ENCODE measurements at regions not wholly inside any gene's neighbourhood (a gene's known extent, or its start where the extent isn't known, plus 50 kb on each side); places are given as distances from the start of the nearest gene placed in this dataset.
"Not testable (repeated sequence)": the region's sequence is repeated elsewhere in the genome, so short reads cannot be mapped to it uniquely, and the experiment has no call there.

DNA sequence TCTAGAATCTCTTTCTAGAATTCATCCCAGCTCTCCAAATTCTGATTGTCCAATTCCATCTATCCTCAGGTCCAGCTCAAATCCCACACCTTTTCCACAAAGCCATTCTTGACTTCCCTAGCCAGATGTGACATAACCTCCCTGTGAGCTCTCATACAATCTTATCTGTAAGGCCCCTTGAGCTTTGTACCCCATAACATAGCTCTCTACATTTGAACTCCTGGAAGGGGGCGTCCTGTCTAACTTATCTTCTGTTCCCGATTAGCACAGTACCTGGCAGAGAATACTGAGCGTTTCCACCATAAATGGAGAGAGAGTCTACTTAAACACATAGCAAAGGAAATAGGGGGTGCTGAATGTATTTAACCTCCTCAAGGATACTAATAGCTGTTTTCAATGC, 251.6 kb upstream of the RGMB start:
- no peak for DNase-seq

DNA sequence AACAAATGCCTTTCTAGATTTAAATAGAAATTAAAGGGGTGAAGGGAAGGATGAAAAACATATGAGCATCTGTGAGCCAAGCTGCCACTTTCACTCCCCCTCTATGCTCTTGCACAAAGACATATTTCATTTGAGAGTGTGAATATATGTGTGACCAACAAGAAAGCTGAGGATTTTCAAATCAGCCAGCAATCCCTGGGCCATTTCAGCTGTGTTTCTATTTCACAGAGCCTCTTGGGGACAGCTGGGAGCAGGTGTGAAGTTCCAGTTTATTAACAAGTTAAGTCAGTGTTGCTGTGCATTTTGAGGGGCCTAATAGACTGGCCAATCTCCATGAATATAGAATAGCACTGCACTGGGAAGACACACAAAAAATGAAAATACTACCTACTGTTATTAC, 248.7 kb upstream of the RGMB start:
- DNase-seq = no peak

DNA sequence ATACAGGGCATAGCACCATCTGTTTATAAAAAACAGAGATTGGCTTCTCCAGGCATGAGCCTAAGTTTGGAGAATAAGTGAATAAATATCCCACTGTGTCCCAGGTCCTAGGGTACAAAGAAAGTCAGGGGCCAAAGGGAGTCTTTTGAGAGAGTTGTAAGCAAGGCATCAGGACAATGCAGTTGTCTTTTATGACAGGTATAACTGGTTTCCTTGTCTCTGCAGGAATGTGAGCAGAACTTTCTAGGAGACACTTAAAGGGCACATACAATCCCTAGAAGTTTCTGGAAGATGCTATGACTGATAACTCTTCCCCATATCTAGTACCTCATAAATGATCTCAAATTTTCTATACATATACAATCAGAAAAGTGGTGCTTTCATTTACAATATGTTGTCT, 245.6 kb upstream of the RGMB start:
- DNase-seq = no peak

DNA sequence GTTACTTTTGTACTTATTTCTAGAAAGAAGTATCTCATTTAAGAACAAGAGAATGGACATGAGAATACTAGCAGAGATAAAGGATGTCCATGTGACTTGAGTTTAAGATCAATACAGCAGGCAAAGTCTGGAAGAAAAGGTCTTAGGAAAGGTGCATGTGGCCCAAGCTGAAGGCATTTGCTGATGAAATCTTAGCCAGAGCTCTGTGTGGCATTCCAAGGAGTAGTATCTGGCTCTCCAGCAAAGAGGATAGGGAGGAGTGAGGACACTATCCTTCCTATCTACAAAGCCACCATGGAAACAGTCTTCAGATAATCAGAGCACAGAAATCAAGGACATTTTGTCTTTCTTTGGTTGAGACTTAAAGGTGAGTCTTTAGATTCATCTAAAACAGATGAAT, 244.1 kb upstream of the RGMB start:
- DNase-seq = no peak

DNA sequence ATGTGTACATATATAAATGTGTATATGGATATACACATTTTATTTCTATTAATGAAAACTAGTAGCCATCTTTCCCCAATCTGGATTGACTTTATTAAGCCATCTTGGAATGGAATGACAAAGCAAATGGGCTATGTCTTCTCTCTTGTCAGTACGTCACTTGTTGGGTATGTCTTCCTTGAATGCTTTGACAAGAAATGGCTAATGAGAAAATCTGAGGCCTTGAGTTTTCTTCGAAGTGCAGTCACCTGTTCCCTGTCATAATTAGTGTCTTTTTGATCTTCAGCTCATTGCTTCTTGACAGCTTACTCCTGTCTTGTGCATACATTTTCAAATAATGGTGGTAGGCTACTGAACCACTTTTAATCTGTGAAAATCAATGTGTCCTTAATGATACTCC, 243.2 kb upstream of the RGMB start:
- no peak for DNase-seq

DNA sequence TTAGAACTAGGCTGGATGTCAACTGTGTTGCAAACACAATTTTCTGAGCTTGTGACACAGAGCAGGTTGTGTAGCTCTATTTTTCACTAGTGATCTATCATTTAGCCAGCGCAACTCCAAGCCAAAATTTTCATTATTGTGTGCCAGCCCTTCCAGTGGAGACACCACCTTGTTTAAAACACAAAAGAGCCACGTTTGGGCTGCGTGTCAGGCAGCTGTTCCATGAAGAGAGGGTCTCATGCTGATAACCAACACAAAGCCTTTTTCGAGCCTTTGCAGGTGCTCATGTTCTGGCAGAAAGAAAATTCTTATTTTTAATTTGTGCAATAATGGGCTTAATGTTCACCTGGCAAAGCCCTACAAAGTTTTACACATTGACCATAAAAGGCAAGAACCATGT, 237.6 kb upstream of the RGMB start:
- DNase-seq = no peak

DNA sequence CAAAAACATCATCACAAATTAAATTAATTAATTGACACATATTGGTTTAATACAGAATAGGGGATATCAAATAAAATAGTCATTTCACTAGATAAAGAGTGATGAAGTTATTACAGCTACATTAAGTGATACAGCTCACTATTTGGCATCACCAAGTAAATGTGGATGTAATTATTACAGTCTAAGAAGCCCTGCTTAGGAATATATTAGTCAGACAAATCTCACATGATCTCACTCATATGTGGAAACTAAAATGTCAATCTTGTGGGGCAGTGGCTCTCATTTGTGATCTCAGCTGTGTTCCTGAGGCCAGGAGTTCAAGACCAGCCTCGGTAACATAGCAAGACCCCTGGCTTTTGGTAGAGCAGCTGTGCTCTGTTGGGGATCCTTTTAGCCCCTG, 233.4 kb upstream of the RGMB start:
- DNase-seq = no peak

DNA sequence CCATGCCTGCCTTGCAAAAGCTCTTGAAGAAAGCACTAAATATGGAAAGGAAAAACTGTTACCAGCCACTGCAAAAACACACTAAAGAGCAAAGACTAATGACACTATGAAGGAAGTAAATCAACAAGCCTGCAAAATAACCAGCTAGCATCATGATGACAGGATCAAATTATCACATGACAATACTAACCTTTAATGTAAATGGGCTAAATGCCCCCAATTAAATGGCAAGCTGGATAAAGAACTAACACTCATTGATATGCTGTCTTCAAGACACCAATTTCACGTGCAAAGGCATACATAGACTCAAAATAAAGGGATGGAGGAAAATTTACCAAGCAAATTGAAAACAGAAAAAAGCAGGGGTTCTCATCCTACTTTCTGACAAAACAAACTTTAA, 231.8 kb upstream of the RGMB start:
- DNase-seq = no peak

DNA sequence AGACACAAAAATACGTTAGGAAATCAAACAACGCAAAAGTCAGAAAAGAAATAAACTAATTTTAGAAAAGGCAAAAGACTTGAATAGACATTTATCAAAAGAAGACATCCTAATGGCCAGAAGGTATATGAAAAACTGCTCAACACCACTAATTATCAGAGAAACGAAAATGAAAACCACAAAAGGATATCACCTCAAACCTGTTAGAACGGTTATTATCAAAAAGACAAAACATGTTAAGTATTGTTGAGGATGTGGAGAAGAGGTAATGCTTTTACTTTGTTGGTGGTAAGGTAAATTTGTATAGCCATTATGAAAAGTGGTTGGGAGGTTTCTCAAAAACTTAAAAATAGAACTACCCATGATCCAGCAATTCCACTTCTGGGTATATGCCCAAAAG, 230.0 kb upstream of the RGMB start:
- DNase-seq = no peak

DNA sequence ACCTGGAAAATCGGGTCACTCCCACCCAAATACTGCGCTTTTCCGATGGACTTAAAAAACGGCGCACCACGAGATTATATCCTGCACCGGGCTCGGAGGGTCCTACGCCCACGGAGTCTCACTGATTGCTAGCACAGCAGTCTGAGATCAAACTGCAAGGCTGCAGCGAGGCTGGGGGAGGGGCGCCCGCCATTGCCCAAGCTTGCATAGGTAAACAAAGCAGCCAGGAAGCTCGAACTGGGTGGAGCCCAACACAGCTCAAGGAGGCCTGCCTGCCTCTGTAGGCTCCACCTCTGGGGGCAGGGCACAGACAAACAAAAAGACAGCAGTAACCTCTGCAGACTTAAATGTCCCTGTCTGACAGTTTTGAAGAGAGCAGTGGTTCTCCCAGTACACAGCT, 226.5 kb upstream of the RGMB start:
- DNase-seq = not testable (repeated sequence)

DNA sequence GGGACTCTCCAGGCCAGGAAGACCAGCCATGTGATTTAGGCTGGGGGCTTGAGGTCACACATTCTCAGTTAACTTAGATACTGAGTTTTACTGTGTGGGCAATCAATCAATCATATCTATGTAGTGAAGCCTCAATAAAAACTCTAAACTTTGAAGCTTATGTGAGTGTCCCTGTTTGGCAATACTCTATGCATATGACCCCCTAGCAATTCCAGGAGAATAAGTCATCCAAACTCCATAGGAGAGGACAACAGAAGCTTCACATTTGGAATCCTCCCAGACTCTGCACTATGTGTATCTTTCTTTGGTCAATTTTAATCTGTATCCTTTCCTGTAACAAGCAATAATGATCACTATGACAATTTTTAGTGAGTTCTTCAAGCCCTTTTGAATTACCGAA, 216.8 kb upstream of the RGMB start:
- no peak for DNase-seq

DNA sequence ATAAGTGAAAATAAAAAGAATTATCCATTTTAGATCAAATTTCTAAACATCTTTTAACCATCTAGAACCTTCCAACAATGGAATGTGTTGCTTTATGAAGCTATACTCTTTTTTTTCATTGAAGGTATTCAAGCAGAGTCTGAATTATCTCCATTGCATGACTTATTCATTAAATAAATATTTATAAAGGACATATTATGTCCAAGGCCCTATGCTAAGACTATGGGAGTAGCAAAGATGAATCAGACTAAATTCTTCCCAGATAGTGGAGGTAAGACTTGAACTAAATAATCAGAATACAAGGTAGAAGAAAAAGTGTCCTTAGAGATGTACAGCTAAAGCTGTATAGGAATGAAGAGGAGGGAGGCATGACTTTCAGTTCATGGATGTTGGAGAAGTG, 215.5 kb upstream of the RGMB start:
- DNase-seq = no peak

DNA sequence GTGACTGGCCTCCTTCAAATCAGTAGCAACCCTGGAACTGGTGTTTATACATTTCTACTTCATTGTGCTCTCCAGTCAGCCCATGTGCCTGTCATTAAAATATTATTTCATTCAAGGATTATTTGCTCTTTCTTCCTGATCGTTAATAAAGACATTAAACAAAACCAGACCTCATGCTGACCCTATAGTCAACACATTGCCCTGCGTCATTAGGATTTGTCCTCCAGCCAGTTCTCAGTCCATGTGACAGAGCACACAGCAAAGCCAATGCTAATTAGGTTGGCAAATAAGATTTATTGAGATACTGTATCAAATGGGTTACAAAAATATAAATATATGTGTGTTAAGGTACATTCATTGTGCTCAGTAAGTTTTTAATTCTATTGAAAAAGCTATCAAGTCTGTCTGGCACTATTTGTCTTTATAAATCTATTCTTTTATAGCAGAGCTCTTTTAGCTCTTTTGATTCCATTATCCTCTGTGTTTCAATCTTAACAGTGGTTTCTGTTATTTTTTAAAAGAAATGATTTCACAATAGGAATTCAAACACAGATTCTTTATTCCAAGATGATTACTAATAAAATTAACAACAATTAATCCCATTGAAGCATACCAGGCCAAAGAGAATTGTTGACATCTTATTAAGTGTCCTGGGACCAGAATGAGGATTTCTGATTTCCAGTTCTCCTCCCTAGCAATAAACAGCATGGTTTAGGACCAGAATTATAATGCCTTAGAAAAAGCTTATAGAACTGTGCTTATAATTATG, 209.4 kb upstream of the RGMB start:
- no peak for DNase-seq

DNA sequence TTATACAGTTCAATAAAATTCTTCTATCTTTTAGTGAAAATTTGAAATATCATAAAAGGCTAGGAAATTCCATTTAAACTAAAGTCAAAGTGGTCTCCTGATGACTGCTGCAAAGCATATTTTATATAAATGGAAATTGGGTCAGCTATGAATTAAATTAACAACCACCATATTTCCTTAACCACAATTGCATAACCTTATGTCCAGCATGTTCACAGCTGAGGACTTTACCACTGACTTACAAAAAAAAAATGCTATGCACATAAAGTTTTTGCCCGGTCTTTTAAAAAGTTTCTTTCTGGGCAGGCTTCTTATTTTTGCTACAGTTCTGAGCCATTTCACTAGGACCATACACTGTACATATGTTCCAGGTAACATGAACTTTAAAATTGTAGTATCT, 208.6 kb upstream of the RGMB start:
- DNase-seq = no peak

DNA sequence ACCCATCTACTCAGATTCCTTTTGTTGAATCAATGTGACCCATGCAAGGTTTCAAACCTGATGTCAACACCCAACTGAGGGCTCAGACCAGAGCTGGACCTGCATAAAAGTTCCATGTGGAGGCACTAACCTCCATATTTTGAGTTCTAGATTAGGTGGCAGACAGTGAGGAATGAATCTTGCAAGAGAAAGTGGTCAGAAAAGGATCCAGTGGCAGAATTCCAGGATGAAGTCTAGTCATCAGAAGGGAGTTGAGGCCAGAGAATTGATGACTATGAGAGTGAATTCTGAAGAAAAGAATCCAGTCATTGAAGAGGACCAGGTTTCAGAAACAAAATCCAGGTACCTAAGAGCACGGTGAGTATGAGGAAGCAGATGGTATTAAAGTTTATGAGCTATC, 205.1 kb upstream of the RGMB start:
- no peak for DNase-seq

DNA sequence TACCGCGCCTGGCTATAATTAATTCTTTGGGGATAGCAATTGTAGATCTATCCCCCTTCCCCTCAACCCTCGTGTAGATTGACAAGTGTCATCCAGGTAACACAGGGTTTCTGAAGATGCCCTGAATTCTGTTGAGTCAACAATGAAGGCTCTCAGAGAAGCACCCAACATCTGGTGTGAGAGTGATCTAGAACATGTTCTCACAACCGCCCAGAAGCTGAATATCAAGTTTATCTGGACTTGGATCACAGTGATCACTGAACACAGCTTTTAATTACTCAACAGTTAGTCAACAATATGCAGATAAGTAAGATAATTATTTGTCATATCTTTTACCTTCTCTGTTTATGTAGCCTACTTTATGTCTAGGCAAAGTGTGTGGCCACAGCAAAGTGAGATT, 204.2 kb upstream of the RGMB start:
- DNase-seq = no peak

DNA sequence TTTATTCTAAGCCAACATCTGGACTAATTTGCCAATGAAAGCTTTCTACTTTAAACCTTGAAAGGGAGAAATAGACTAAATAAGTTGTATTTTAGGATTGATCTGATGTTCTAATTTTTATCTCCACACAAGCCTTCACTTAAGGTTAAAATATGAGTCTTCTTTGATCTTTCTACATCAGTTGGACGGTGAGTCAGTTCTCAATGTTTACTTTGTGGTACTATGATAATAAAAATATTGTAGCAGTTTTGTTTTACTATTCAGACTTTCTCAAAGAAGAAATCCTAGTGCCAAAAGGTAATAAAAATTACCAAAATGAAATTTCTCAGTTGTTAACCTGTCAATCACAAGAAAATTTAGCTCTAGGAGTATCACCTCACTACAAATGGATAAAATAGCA, 203.5 kb upstream of the RGMB start:
- DNase-seq = no peak

DNA sequence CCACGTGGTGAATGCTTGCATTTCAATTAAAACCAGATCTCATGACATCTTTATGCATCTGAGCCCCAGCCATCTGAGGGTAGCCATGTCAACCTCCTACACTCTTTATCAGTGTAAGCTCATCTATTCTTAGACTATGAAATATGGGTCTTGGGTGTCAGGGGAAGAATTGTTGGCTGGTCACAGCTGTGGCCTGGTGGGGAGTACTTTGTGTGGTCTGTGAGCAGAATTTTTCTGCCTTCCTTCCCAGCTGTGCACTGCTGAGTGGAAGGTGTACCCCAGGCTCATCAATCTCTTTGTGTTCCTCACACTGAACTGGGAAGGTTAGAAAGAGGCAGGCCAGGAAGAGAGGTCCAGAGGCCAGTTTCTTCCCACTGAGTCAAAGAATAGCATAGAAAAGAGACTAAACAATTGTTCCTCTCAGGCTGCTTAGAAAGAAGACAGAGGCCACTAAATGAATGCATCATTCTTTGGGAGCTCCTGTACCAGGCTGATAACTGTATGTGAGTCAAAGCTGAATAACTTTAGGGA, 202.7 kb upstream of the RGMB start:
- DNase-seq = no peak

DNA sequence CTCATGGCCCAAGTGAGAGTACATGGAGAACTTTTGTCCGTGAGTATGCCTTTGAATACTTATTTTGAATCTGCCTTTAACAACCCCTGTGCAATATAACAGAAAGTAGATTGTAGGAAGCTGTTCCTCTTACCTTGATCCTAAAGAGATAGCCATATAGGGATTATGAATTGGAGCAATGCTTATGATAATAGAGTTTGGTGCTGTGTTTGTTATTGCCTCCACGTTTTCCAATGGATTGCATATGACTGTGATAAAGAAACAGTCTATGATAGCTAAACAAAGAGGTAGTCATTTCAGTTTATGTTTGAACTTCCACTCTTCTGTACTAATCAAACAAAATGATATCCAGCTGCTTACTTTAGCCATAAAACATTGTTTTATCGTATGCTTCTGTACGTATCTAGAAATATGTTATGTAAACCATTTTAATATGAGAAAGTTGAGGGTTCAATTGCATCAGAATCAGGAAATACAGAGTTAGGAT, 199.6 kb upstream of the RGMB start:
- no peak for DNase-seq

DNA sequence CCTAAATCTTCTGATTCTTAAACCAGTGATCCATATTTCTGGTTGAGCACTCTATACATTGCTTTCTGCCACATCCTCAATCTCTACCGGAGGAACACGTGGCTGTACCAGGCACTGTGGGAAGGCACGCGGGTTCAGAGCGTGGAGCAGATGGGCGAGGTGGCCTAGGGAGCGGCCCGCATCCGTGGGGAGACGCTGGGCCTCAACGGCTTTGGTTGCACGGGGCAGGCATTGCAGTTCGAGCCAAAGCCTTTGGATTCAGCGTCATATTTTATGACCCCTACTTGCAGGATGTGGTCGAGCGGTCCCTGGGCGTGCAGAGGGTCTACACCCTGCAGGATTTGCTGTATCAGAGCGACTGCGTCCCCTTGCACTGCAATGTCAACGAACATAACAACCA, 197.2 kb upstream of the RGMB start:
- DNase-seq = no peak

DNA sequence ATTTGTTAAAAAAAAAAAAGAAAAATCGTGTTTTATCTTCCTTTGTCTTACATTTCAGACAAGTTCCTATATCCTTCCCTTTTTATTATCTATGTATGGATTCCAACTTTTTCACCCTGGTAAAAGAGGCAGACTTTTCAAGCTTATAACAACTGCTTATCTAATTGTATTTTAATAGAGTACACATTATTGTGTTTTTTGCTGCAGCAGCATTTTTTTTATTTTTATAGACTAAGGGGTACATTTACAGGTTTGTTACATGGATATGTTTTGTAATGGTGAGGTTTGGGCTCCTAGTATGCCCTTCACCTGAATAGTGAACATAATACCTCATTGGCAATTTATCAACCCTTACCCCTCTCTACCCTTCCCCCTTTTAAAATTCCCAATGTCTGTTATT, 195.0 kb upstream of the RGMB start:
- no peak for DNase-seq

DNA sequence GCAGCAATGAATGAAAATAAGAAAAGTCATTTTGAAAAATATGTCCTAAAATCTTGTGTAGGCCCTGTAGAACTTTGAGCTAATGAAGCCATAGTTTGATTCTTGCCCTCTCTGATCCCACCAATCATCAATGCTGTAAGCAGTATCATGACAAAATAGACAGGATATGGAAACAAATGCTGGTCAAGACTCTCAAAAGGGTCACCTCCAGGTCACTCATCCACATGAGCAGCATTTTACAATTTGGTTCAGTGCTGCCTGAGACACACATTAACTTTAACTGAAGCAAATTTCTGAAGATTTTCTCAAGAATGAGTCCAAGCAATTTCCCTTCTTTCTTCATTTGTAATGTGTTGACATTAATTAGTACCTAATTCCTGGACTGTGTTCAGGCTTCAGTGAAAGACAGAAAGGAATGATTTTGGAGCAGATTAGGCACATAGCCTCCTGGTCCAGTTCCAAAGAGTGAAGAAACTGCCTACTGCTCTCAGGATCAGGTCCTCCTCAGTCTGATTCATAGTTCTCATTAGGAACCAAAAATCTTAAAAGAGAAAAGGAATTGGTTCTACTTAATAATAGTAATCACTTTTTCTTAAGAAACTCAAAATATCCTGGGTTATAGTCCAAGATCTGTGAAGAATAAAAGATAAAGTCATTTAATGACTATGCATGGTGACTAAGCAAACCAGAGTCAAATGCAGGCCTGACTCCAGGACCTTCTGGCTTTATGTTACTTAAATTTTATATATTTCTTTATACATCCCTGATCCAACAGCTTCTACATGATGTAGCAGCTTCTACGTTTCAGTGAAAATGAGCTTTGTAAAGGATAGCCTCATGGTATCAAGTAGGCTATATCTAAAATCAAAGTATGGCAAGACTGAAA, 192.1 kb upstream of the RGMB start:
- DNase-seq = no peak

DNA sequence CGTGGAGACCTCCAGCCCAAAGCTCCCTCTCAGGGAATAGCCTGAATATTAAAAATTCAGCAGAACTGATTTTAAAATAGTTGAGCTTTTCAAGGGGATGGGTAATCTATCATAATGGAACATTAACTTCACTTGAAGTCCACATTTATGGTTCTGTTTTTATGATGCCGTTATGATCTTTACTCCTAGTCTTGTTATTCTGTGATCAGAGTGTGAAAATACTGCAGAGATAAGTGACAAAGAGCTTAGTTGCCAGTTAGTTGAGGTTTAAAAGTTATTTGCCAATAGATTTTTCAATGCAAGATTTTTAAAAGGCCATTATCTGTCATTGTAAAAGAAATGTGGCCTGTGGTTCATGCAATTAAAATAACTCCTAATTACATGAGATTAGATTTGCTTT, 189.9 kb upstream of the RGMB start:
- DNase-seq = no peak

DNA sequence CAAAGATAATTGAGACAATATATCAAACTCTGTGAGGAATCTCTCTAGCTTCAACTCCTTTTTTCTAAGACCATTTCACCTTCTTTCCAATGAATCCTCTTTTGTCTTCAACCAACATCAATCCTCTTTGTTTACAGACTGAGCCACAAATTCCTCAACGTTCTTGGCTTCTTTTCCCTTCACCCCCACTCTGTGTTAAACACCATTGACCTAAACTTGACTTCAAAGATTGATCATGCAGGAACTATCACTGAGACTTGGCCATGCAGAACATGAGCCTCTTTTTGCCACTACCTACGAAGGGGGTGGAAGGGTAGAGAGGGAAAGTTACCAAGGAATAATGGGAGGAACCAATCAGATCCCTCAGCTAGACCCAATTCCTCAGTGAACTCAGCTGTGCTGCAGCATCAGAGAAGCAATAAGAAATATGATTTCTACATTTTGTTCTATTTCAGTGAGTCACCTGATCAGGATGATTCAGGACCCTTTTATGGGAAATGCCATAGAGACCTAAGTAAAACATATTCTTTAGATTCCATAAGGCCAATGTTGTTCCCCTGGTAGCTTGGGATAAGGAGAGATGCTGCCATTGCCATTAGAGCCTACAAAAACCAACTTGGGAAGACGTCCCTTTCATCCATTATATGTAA, 187.7 kb upstream of the RGMB start:
- no peak for DNase-seq
